H1 (cell line): ENCODE measurements at regions not wholly inside any gene's neighbourhood (a gene's known extent, or its start where the extent isn't known, plus 50 kb on each side); places are given as distances from the start of the nearest gene placed in this dataset.

Experiments used
- CTCF ChIA-PET: fragments of 300-600 bp; sonication (Branson Sonifier 250); formaldehyde crosslinking; loops from one replicate; lab custom pipeline; 2021; ENCODE audit not compliant: partially characterized antibody; lab: Charles Lee
- POLR2A ChIA-PET: fragments of 300-600 bp; sonication (Branson Sonifier 250); formaldehyde crosslinking; loops from one replicate; lab custom pipeline; 2021; ENCODE audit warnings: inconsistent platforms; ENCODE audit not compliant: partially characterized antibody; lab: Charles Lee
- DNase-seq, 2 experiments: peaks; one replicate each; pipeline versions ENCODE4 v3.0.0 to v3.0.0-alpha.2; 2010 to 2022; ENCODE audit warnings: low spot score in 2 of 2, low read depth in 1 of 2, mixed read lengths in 1 of 2
- FAIRE-seq: peaks from 2 replicates; lab custom pipeline; 2011; peaks lifted over from hg19 to GRCh38; lab: Jason Lieb, UNC
- H2AFZ ChIP-seq: 2 replicates; pipeline ENCODE4 v1.8.1; 2012; ENCODE audit warnings: low read length, inconsistent platforms
- H2AK5ac ChIP-seq: 2 replicates; pipeline ENCODE4 v1.6.1; 2013; ENCODE audit warnings: low read depth, low read length
- H2BK120ac ChIP-seq: replicated peaks from 2 replicates; pipeline ENCODE3; 2013; ENCODE audit warnings: low read depth, low read length, inconsistent platforms
- H2BK12ac ChIP-seq: 2 replicates; pipeline ENCODE4 v1.6.1; 2013; ENCODE audit warnings: low read depth, low read length
- H2BK15ac ChIP-seq: 2 replicates; pipeline ENCODE4 v1.6.1; 2013; ENCODE audit warnings: low read length
- H2BK20ac ChIP-seq: 2 replicates; pipeline ENCODE4 v1.6.1; 2013; ENCODE audit warnings: low read length
- H2BK5ac ChIP-seq: 2 replicates; pipeline ENCODE4 v1.6.1; 2013; ENCODE audit warnings: low read depth, low read length
- H3K14ac ChIP-seq: 2 replicates; pipeline ENCODE4 v1.6.1; 2013; ENCODE audit warnings: inconsistent platforms; ENCODE audit not compliant: insufficient read length
- H3K18ac ChIP-seq: 2 replicates; pipeline ENCODE4 v1.6.1; 2013; ENCODE audit warnings: low read length; ENCODE audit errors: extremely low read depth
- H3K23ac ChIP-seq: 2 replicates; pipeline ENCODE4 v1.6.1; 2013; ENCODE audit warnings: inconsistent platforms; ENCODE audit not compliant: insufficient read length
- H3K23me2 ChIP-seq: 2 replicates; pipeline ENCODE4 v1.6.1; 2013; ENCODE audit warnings: low read depth, low read length
- H3K27ac ChIP-seq: 2 replicates; pipeline ENCODE4 v1.6.1; 2011; ENCODE audit warnings: low read depth, low read length, inconsistent platforms
- H3K27me3 ChIP-seq, 4 experiments: replicated peaks in 1 of 4; 1 replicate in 1 of 4; 2 replicates in 3 of 4; pipeline versions ENCODE4 v1.6.1 to v1.8.1; 2011 to 2013; ENCODE audit warnings: low read length in 3 of 4, mild to moderate bottlenecking in 3 of 4, inconsistent platforms in 2 of 4, mixed read lengths in 2 of 4, moderate library complexity in 1 of 4; ENCODE audit not compliant: control insufficient read depth in 3 of 4, insufficient read depth in 3 of 4; ENCODE audit errors: extremely low read depth in 1 of 4
- H3K36me3 ChIP-seq, 4 experiments: 2 replicates each; pipeline versions ENCODE4 v1.6.1 to v1.8.1; 2011 to 2013; ENCODE audit warnings: mild to moderate bottlenecking in 4 of 4, low read length in 3 of 4, moderate library complexity in 2 of 4, control low read depth in 1 of 4, inconsistent platforms in 1 of 4; ENCODE audit not compliant: insufficient read depth in 4 of 4, control insufficient read depth in 2 of 4
- H3K4ac ChIP-seq: replicated peaks from 2 replicates; pipeline ENCODE3; 2013; ENCODE audit warnings: low read length, low read depth, mixed read lengths, inconsistent platforms; ENCODE audit not compliant: insufficient read length
- H3K4me1 ChIP-seq, 4 experiments: replicated peaks in 1 of 4; 1 replicate in 1 of 4; 2 replicates in 3 of 4; pipeline versions ENCODE4 v1.6.1 to v1.8.1; 2011 to 2013; ENCODE audit warnings: low read length in 3 of 4, inconsistent platforms in 2 of 4, mixed read lengths in 1 of 4; ENCODE audit not compliant: insufficient read depth in 4 of 4, control insufficient read depth in 3 of 4
- H3K4me2 ChIP-seq, 2 experiments: 2 replicates each; pipeline versions ENCODE4 v1.6.1 to v1.8.1; 2011 to 2013; ENCODE audit warnings: low read depth in 2 of 2, low read length in 2 of 2, control low read depth in 1 of 2, inconsistent platforms in 1 of 2, mild to moderate bottlenecking in 1 of 2; ENCODE audit not compliant: insufficient read depth in 1 of 2
- H3K4me3 ChIP-seq, 4 experiments: fragments of 200-600, 300-600 bp in 1 of 4; sonication (generic), shearing (Covaris generic), sonication (Bioruptor Twin) in 1 of 4; 2 replicates each; pipeline versions ENCODE4 v1.5.1 to v1.8.1; 2011 to 2016; ENCODE audit warnings: low read length in 4 of 4, low read depth in 3 of 4, control low read depth in 2 of 4, inconsistent platforms in 2 of 4, mild to moderate bottlenecking in 2 of 4, mixed read lengths in 1 of 4, moderate library complexity in 1 of 4; ENCODE audit not compliant: insufficient read depth in 2 of 4; ENCODE audit errors: extremely low read depth in 1 of 4
- H3K56ac ChIP-seq: replicated peaks from 2 replicates; pipeline ENCODE3; 2013; ENCODE audit warnings: low read depth, mild to moderate bottlenecking, mixed read lengths, low read length, inconsistent platforms; ENCODE audit not compliant: insufficient read length
- H3K79me1 ChIP-seq: 2 replicates; pipeline ENCODE4 v1.6.1; 2013; ENCODE audit warnings: low read depth, low read length, control low read depth
- H3K79me2 ChIP-seq, 2 experiments: 2 replicates each; pipeline versions ENCODE4 v1.6.1 to v1.8.1; 2012 to 2013; ENCODE audit warnings: low read length in 2 of 2, mild to moderate bottlenecking in 2 of 2, inconsistent platforms in 1 of 2; ENCODE audit not compliant: insufficient read depth in 2 of 2, control insufficient read depth in 1 of 2
- H3K9ac ChIP-seq, 4 experiments: replicated peaks in 1 of 4; 1 replicate in 1 of 4; 2 replicates in 3 of 4; pipeline versions ENCODE4 v1.6.1 to v1.8.1; 2011 to 2013; ENCODE audit warnings: low read depth in 3 of 4, low read length in 3 of 4, control low read depth in 2 of 4, mild to moderate bottlenecking in 2 of 4, moderate library complexity in 2 of 4, inconsistent platforms in 1 of 4; ENCODE audit errors: extremely low read depth in 1 of 4
- H3K9me3 ChIP-seq, 2 experiments: 2 replicates each; pipeline versions ENCODE4 v1.6.1 to v1.8.1; 2012 to 2013; ENCODE audit warnings: mild to moderate bottlenecking in 2 of 2, moderate library complexity in 2 of 2, control low read depth in 1 of 2, inconsistent platforms in 1 of 2, low read depth in 1 of 2, low read length in 1 of 2, mixed read lengths in 1 of 2; ENCODE audit not compliant: insufficient read depth in 2 of 2
- H4K20me1 ChIP-seq, 2 experiments: replicated peaks in 1 of 2; 2 replicates each; pipeline versions ENCODE3 to v1.8.1; 2011 to 2013; ENCODE audit warnings: inconsistent platforms in 2 of 2, low read length in 2 of 2, mild to moderate bottlenecking in 1 of 2; ENCODE audit not compliant: insufficient read depth in 2 of 2, control insufficient read depth in 1 of 2
- H4K5ac ChIP-seq: 2 replicates; pipeline ENCODE4 v1.6.1; 2013; ENCODE audit warnings: low read length, low read depth, mixed read lengths, inconsistent platforms; ENCODE audit not compliant: insufficient read length
- H4K8ac ChIP-seq: 2 replicates; pipeline ENCODE4 v1.8.0; 2013; ENCODE audit warnings: mild to moderate bottlenecking, moderate library complexity, low read length, inconsistent platforms; ENCODE audit not compliant: insufficient read depth; ENCODE audit errors: extremely low read depth
- H4K91ac ChIP-seq: replicated peaks from 2 replicates; pipeline ENCODE3; 2013; ENCODE audit warnings: low read length, mixed read lengths, inconsistent platforms; ENCODE audit not compliant: insufficient read length
- BCL11A ChIP-seq, 2 experiments: IDR thresholded peaks; one replicate each; pipeline ENCODE4 v1.6.1; 2011; ENCODE audit warnings: low read depth in 2 of 2, low read length in 2 of 2, mild to moderate bottlenecking in 2 of 2
- EP300 ChIP-seq, 2 experiments: IDR thresholded peaks; 1 replicate in 1 of 2; 2 replicates in 1 of 2; pipeline ENCODE4 v1.6.1; 2011 to 2012; ENCODE audit warnings: low read depth in 2 of 2, low read length in 2 of 2, mild to moderate bottlenecking in 2 of 2, borderline replicate concordance in 1 of 2, inconsistent platforms in 1 of 2, moderate library complexity in 1 of 2
- HDAC2 ChIP-seq, 2 experiments: fragments of 300-600 bp in 1 of 2; sonication (generic) in 1 of 2; IDR thresholded peaks; 2 replicates each; pipeline ENCODE4 v1.6.1; 2011 to 2012; ENCODE audit warnings: low read depth in 2 of 2, low read length in 2 of 2, mild to moderate bottlenecking in 2 of 2, moderate library complexity in 2 of 2, borderline replicate concordance in 1 of 2, inconsistent platforms in 1 of 2
- NANOG ChIP-seq: IDR thresholded peaks from 2 replicates; pipeline ENCODE4 v1.6.1; 2011; ENCODE audit warnings: low read length, low read depth, mild to moderate bottlenecking, inconsistent platforms; ENCODE audit not compliant: insufficient read depth, poor library complexity, severe bottlenecking
- WGBS, 2 experiments: shearing (Covaris generic) in 1 of 2; methylation state at CpG; one replicate each; pipeline versions ENCODE4 v1.1.6 to v1.1.7; 2013 to 2015; ENCODE audit warnings: low lambda C conversion rate in 2 of 2, mixed read lengths in 2 of 2, inconsistent platforms in 1 of 2, low coverage in 1 of 2, missing lambda C conversion rate in 1 of 2; ENCODE audit not compliant: insufficient replicate concordance in 2 of 2, insufficient coverage in 1 of 2, insufficient read length in 1 of 2; ENCODE audit errors: extremely low coverage in 1 of 2, missing lambda C conversion rate in 1 of 2; 5-methylcytosine and 5-hydroxymethylcytosine counted together

DNA sequence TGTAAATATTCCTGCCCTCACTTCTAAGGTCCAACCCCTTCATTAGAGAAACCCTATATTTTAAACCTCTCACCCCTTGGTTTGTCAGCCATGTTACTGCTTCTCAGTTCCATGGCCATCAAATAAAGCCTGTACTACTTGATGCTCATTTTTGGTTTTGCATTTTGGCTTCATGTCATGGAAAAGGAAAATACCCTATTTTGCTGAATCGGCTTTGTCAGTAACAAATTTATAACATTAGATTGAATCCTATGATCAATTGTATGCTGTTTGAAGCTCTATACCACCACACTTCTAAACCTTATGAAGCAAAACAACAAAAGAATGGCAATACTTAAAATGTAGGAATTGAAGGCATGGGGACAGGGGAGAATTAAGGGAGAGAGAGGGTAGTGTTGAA is 333.1 kb downstream of the ETV1 start:
- no peak overlapping the region for H2BK15ac ChIP-seq
- H4K5ac ChIP-seq: no peak overlapping the region
- no peak overlapping the region for H3K56ac ChIP-seq
- H3K23me2 ChIP-seq: no peaks in the 10 kb centered on the region
- H3K23ac ChIP-seq: no peak overlapping the region
- no peaks in the 10 kb centered on the region for H3K79me1 ChIP-seq
- H2BK5ac ChIP-seq: no peak overlapping the region
- no peaks in the 10 kb centered on the region for H3K27me3 ChIP-seq
- no peaks in the 10 kb centered on the region for H4K20me1 ChIP-seq
- DNase-seq: no peak
- no peak overlapping the region for H3K4ac ChIP-seq
- H3K79me2 ChIP-seq: 0 out of 4 replicates have a peak, but pooled peaks cover 0 to 3% of the 10 kb centered on the region in 2 experiments
- no peak for TF ChIP-seq EP300 (IDR thresholded peaks at IDR 0.05; ENCODE audit: borderline replicate concordance in 1 of 2, low read depth in 2 of 2, low read length in 2 of 2)
- TF ChIP-seq BCL11A (IDR thresholded peaks at IDR 0.05; ENCODE audit: low read depth in 2 of 2, low read length in 2 of 2): no peak
- no peak for TF ChIP-seq NANOG
- no peak for TF ChIP-seq HDAC2 (IDR thresholded peaks at IDR 0.05; ENCODE audit: borderline replicate concordance in 1 of 2, low read depth in 2 of 2, low read length in 2 of 2)
- H3K4me1 ChIP-seq: no peaks in the 10 kb centered on the region
- peaks cover 2 to 6% of the 10 kb centered on the region in 2 experiments; a peak in 1 of 4 replicates for H3K9me3 ChIP-seq
- H4K8ac ChIP-seq: no peak overlapping the region
- no peak overlapping the region for H3K18ac ChIP-seq
- ChIA-PET CTCF (interaction anchor here (1.1 kb wide), 1 partner anchor 11 kb away, joined by 3 read pairs; no protein-coding TSS in a partner anchor), POLR2A (no interaction called here)
- no peak overlapping the region for H3K14ac ChIP-seq
- H4K91ac ChIP-seq: no peak overlapping the region
- no peak overlapping the region for H3K27ac ChIP-seq
- H2BK12ac ChIP-seq: no peak overlapping the region
- no peak overlapping the region for H2BK120ac ChIP-seq
- no peak overlapping the region for H2AFZ ChIP-seq
- FAIRE-seq: no peak
- 87% methylated on average over 1 of the region's 1 CpG; no CpG with 5 or more reads in 1 of the 2 experiments for WGBS, 2 experiments
- no peak overlapping the region for H2BK20ac ChIP-seq
- no peak overlapping the region for H3K4me3 ChIP-seq
- no peak overlapping the region for H3K4me2 ChIP-seq
- H3K9ac ChIP-seq: no peak overlapping the region
- no peaks in the 10 kb centered on the region for H3K36me3 ChIP-seq
- H2AK5ac ChIP-seq: no peak overlapping the region
